ENCODE measurements at regions not wholly inside any gene's neighbourhood (a gene's known extent, or its start where the extent isn't known, plus 50 kb on each side); places are given as distances from the start of the nearest gene placed in this dataset.
"Not testable (repeated sequence)": the region's sequence is repeated elsewhere in the genome, so short reads cannot be mapped to it uniquely, and the experiment has no call there.

DNA sequence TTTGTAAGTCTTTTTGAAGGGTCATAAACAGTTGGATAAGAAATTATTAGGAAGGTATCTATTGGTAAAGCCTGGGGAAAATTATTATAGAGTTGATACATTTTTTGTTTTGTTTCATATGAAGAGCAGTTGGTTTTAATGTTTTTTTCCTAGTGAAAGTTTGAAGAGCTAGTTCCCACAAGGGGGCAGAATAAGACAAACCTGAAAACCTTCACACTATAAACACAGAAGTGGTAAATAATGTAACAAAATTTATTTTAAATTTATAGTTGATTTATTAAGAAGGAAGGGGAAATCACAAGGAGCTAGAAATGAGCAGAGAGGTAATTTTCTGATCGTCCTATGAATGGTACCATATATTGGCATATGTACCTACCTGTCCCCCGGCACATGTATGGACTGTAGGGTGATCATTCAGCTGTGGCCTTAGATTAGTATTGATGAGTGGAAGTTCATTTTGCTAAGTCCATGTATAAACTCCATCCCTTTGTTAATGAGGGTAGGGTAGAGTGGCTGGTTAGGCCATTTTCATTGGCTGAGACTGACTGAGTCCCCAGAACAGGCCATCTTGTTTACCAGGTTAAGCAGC, 116.3 kb downstream of the TANC2 start:
- DNase-seq = no peak

DNA sequence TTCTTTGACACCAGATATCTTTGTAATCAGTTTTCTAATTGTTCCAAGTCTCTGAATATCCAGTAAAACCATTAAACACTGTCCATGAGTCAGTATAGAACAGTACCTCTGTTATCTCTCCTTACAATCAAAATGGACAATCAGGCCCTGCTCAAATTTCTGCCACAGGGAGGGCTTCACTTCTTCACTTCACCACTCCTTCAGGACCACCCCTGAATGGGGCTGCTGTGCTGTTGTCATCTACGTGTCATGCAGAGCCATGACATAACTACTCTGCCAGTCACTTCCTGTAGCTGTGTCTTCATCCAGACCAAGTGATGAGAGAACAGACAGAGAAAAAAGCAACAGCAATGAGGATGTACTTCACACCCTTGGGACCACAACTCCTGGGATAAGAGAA, 116.9 kb downstream of the TANC2 start:
- no peak for DNase-seq

DNA sequence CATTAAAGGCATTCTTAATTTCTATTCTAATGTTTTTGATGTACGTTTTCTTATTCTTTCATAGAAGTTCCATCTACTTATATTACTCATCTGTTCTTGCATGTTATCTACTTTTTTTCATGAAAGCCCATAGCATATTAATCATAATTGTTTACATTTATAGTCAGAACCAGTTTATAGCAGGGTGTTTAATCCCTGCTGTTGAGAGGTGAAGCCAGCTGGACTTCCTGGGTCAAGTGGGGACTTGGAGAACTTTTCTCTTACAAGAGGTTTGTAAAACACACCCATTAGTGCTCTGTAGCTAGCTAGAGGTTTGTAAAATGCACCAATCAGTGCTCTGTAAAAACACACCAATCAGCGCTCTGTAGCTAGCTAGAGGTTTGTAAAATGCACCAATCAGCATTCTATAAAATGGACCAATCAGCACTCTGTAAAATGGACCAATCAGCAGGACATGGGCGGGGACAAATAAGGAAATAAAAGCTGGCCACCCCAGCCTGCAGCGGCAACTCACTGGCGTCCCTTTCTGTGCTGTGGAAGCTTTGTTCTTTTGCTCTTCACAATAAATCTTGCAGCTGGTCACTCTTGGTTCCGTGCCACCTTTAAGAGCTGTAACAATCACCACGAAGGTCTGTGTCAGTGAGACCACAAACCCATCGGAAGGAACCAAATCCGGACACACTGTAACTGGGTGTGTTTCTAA, 120.6 kb downstream of the TANC2 start:
- DNase-seq = no peak

DNA sequence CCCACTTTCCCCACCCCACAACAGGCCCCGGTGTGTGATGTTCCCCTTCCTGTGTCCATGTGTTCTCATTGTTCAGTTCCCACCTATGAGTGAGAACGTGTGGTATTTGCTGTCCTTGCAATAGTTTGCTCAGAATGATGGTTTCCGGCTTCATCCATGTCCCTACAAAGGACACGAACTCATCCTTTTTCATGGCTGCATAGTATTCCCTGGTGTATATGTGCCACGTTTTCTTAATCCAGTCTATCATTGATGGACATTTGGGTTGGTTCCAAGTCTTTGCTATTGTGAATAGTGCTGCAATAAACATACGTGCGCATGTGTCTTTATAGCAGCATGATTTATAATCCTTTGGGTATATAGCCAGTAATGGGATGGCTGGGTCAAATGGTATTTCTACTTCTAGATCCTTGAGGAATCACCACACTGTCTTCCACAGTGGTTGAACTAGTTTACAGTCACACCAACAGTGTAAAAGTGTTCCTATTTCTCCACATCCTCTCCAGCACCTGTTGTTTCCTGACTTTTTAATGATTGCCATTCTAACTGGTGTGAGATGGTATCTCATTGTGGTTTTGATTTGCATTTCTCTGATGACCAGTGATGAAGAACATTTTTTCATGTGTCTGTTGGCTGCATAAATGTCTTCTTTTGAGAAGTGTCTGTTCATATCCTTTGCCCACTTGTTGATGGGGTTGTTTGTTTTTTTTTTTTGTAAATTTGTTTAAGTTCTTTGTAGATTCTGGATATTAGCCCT, 124.5 kb downstream of the TANC2 start:
- DNase-seq = not testable (repeated sequence)

DNA sequence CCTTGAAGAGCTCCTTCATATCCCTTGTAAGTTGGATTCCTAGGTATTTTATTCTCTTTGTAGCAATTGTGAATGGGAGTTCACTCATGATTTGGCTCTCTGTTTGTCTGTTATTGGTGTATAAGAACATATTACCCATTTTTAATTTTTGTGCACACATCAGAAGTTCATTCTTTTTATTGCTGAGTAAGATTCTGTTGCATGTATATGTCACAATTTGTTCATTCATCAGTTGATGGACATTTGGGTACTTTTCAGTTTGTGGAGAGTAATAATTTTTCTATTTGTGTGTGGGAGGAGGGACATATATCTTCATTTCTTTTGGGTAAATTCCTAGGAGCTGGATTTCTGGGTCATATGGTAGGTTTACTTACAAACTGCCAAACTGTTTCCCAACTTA, 125.9 kb downstream of the TANC2 start:
- not testable (repeated sequence) for DNase-seq

DNA sequence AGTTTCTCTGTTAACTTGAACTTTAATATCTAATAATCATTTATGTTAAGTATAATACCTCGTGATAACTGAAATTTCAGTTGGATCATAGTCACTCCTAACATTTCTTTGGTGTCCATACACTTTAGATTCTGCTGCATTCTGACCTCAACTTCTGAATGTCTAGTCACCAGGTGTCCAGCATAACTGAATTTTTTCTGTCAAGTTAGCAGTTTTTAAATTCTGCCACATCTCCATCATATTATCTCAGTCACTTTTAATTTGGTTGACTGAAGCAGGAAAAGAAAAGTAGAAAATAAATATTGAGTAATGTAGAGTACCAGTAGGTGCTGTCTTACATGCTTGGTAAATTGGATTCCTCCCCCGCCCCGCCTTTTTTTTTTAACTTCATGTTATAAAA, 128.6 kb downstream of the TANC2 start:
- DNase-seq = no peak

DNA sequence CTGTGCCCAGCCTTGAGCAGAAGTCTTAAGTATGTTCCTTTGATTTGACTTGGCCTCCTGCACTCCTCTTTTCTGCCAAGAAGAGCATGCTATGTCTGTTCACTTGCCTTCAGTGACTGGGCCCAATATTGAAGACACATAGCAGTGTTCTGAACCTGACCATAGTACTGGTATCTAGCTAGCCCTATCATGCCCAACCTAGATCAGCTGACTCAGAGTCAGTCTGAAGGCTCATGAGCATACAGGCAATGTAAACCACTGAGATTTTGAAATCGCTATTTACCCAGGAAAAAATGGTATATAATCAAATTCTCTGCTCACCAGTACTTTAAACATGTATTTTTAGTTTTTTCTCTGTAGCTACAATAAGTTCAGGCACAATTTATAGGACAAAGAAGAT, 129.4 kb downstream of the TANC2 start:
- no peak for DNase-seq

DNA sequence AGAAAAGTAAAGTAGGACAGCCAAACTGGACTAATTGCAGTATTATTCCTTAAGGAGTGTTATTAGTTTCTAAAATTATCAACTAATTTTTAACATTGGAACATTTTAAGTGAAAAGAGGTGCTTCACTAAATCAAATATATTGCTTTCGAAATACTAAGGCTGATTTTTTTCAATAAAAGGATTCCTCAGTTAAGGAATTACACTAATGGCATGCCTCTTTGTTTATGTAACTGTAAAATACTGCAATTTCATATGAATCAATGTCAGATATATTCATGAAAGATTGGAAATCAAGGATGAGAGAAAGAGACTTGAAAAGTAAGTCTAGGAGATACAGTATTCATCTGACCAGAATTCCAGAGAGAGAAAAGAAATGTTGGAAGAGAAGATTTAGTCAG, 129.8 kb downstream of the TANC2 start:
- DNase-seq = no peak

DNA sequence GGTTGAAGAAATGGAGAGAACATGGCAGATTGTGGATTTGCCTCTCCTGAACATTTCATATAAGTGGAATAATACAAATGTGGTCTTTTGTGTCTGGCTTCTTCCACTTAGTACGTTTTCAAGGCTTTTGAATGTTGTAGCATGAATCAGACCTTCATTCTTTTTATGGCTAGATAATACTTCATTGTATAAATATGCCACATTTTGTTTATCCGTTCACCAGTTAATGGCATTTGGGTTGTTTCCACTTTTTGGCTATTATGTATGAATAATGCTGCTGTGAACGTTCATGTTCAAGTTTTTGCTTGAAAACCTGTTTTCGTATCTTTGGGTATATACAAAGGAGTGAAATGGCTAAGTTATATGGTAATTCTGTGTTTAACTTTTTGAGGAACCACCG, 130.4 kb downstream of the TANC2 start:
- DNase-seq = no peak

DNA sequence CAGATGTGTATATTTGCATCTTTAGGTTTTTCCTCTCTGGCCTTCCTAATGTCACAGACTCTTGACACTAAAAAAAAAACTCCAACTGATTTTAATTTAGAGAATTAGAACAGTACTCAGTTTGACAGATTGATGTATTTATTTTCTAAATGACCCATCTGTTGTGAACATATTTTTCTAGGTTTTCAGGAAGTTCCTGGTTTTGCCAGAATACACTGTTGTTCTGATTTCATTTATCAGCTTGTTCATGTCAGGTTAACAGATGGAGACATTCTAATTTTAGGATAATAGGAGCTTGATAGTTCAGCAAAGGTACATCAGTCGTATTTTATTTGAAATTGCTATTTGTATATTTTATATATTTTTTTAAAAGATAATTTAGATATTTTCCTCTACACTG, 133.4 kb downstream of the TANC2 start:
- no peak for DNase-seq

DNA sequence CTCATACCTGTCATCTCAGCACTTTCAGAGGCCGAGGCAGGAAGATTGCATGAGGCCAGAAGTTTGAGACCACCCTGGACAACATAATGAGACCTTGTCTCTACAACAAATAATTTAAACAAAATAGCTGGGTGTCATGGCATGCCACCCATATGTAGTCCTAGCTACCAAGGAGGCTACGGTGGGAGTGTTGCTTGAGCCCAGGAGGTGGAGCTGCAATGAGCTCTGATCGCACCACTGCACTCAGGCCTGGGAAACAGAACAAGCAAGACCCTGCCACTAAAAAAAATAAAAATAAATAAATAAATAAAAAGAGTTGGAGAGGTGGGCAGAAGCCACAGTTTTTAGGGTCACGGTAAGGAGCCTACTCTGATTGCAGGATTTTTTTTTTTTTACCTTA, 136.0 kb downstream of the TANC2 start:
- DNase-seq = no peak

DNA sequence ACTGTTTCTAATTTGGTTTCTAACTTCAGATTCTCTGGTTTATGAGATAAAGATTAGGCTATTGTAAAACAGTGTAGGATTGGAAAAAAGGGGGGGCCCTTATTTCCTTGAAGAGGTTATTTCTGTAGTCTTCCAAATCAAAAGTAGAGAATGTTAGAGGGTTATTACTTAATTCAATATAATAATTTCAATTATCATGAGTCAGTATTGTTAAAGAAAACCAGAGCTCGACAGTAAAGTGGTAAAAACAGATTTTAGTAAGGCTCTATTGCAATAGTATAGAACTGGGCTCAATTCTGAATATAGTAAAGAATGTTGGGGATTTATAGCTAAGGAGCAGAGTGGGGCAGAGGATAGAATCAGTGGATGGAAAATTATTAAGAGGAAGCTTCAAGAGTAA, 140.0 kb downstream of the TANC2 start:
- no peak for DNase-seq

DNA sequence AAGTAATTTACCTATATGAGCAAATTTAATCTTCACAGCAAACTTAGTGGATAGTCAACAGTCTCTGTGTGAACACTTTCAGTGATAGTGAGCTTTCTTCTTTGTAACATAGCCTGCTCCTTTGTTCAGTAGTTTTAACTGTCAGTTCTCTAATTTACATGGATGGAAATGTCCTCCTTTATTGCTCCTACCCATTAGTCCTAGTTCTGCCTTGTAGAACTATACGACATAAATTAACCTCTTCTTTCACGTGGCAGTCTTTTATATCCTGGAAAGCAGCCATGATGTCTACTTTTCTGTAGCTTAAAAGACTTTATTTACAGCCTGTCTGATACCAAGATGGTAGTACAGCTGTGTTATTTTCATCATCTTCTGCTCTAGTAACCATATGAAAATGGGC, 143.6 kb downstream of the TANC2 start:
- DNase-seq = no peak

DNA sequence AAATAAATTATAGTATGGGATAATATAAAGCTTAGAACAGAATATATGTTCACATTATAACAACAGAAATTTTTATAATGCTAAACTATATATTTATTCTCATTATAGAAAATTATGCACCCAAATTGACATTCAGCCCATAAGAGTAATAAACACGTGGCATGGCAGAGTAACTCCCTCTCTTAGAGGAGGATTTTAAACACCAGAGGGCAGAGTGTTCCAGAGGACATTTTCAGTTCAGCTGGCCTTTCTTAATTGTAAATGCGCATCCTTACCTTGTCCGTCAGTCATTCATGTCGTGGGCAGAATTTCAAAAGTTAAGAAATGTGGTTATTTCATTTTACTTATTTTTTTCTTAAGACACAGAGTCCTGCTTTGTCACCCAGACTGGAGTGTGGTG, 147.1 kb downstream of the TANC2 start:
- DNase-seq = no peak

DNA sequence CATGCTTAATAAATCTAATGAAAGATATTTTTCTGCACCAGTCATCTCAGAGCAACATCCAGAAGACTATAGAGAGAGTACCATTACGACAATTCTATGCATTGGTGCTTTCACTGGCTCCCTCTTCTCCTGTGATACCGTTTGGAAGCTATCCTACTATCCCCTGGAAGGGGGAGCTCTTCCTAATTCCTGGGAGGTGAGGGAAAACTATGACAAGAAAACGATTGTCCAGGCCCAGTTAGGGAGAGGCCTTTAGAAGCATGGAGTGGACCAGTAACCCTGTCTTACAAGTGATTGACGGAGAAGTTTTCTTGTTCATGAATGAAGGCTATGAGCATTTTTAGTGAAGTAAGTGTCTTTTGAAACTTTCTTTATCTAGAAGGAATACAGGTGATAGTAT, 150.2 kb downstream of the TANC2 start:
- no peak for DNase-seq

DNA sequence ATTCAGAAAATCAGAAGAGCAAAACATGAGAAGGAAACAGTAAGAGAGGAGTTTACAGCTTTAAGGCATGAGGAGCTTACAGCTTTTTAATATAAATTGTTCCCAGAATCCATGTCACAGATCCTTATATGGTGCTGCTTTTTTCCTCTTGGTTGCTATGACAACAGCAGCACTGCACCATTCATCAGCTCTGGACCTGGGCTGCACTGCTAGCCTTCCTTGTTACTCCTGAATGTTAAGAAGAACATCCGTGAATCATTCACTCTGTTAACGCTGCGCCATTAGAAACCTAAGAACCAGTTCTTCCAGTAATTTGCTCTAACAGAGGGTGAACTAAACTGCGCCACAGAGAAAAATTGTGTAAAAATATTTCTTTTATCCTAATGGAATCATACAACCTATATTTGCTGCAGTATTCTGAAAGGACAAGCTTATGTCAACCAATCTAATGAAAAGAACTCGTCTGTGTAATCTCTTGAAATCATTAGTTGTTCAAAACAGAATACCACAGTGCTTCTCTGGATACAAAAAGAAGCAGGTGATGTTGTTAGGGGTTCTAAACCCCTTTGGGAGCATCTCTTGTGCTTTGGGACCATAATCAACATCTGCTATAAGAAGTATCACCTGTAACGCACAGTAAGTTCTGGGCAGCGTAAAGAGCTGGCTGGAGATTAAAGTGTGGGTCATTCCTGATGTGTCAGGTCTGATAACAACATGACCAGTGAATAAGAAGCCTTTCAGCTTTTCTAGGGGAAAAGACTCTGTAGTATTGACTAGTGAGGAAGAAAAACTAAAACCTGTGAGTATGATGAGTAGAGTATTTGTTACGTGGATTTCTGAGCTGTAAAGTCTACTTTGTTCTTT, 151.2 kb downstream of the TANC2 start:
- DNase-seq = no peak

DNA sequence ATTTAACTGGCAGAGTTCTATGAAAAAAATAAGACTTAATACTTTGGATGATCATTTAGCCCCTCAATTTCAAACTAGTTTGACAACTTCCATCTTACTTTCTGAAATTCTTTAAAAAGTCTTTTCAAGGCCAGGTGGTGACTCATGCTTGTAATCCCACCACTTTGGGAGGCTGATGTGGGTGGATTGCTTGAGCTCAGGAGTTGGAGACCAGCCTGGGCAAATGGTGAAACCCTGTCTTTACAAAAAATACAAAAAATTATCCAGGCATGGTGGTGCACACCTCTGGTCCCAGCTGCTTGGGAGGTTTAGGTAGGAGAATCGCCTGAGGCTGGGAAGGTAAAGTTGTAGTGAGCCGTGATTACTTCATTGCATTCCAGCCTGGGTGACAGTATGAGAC, 154.4 kb downstream of the TANC2 start:
- DNase-seq = no peak

DNA sequence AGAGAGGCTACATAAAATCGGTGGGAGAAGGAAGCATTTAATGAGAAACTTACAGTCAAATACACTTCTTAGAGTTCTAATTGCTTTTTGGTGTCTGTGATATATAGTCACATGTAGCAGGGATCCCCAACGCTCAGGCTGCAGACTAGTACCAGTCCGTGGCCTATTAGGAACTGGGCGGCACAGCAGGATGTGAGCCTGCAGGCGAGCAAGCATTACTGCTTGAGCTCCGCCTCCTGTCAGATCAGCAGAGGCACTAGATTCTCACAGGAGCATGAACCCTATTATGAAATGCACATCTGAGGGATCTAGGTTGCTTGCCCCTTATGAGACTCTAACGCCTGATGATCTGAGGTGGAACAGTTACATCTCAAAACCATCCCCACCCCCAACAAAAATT, 158.5 kb downstream of the TANC2 start:
- DNase-seq = no peak

DNA sequence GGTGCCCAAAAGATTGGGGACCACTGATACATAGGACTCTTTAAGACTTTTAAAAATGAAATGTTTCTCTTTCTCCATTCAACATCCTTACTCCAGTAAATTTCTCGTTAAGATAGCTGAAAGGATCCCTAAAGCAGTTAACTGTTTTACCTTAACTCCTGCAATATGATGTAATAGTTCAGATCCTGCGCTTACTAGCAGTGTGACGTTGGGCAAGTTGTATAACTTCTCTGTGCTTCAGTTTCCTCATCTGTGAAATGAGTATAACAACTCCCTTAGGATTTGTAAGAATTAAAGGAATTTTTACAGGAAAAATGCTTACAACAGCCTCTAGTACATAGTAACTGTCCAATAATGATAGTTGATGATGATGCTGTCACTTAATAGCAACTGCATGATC, 158.9 kb downstream of the TANC2 start:
- DNase-seq = no peak

DNA sequence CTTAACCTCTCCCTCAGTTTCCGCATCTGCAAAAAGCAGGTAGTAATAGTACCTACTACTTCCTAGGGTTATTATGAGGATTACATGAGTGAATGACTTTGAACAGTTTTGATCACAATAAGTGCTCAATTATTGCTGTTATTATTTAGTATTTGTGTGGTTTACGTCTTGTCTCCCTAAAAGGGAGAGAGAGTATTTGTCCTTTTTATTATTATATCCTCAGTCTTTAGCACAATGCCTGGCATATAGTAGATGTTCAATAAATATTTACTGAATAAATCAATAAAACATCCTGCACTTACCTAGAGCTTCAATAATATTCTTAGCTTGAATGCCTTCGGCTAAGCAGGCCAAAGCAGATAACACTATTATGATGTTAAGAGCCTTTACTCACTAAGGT, 160.0 kb downstream of the TANC2 start:
- no peak for DNase-seq

DNA sequence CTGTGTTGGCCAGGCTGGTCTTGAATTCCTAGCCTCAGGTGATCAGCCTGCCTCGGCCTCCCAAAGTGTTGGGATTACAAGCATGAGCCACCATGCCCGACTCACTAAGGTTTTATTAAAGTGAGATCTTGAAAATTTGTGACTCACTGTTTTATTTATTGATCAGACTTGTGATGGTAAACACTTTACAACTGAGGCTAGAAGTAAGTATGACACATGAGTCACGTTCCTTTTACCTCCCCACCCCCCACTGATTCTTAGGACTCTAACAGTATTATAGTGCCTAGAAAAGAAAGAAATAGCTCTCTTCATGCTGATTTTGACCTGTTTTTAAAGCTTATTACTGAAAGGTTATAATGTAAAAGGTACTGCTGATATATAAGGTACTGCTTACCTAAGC, 160.6 kb downstream of the TANC2 start:
- no peak for DNase-seq

DNA sequence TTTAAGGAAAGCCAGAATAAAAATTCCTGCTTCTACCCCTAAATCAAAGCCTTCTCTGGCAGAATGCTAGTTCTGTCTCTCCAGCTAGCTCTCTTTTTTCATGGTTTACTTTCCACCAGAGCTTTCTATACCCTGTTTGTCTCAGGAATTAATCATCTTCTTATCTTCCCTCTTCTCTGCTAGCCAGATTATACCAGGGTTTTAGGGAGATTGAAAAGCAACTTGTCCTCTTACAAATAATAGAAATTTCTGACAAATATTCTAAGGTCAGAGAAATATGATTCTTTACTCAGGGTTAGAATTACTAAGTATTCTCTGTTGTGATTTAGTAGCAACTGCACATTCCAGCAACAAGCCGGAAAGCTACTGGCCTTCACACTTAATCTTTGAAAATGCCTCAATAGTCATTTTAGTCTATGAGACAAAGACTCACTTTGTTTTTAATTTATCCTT, 166.4 kb downstream of the TANC2 start:
- no peak for DNase-seq

DNA sequence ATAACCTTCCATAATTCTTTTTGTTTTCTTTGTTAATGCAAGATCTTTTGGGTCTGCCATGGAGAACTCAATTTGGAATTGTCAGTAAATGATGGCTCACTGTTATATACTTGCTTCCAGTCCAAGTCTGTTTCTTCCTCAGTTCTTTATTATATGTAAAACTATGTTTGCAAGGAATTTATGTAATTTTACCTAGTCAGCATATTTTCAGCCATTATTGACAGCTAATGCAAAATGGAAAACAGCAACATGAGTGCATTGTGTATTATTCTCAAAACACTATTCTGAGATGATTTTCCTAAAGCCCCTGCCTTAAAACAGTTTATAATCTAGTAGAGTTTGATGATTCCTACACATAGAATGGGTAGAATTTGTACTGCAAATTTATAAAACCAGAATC, 167.5 kb downstream of the TANC2 start:
- DNase-seq = no peak

Data from CD4-positive, alpha-beta T cell treated with Interleukin-17A for 1 hour (primary cell).